GM12878 (cell line): ENCODE measurements at regions not wholly inside any gene's neighbourhood (a gene's known extent, or its start where the extent isn't known, plus 50 kb on each side); places are given as distances from the start of the nearest gene placed in this dataset.

Experiments used
- ATAC-seq: fragments of 200-7000 bp; cut with Tn5 transposase; 3 replicates; pipeline ENCODE4 v1.9.1; 2020; ENCODE audit warnings: mild to moderate bottlenecking, moderate library complexity
- BruUV-seq: library from RNA; stranded (reverse); fragments of 400-500 nt; replicated peaks from 2 replicates; lab custom pipeline; 2021; lab: Mats Ljungman, UMichigan
- CTCF ChIA-PET: fragments of 300-600 bp; sonication (Branson Sonifier 250); formaldehyde crosslinking; extraction: SDS; loops from one replicate; lab custom pipeline; 2021; ENCODE audit warnings: inconsistent platforms; lab: Yijun Ruan, JAX
- POLR2A ChIA-PET: fragments of 350-600 bp; formaldehyde crosslinking; extraction: SDS; loops from one replicate; lab custom pipeline; 2021; ENCODE audit warnings: inconsistent platforms; lab: Charles Lee
- RAD21 ChIA-PET: fragments of 300-600 bp; sonication (Branson Sonifier 250); formaldehyde crosslinking; loops from one replicate; lab custom pipeline; 2023; ENCODE audit warnings: antibody characterized with exemption; ENCODE audit not compliant: unreplicated experiment; lab: Charles Lee
- SMC1A ChIA-PET: fragments of 300-600 bp; sonication (Branson Sonifier 250); formaldehyde crosslinking; loops from one replicate; lab custom pipeline; 2023; ENCODE audit not compliant: unreplicated experiment, uncharacterized antibody; lab: Charles Lee
- DNase-seq: peaks from one replicate; pipeline ENCODE4 v3.0.0-alpha.2; 2011; ENCODE audit warnings: low read depth, low spot score
- FAIRE-seq: peaks from 3 replicates; lab custom pipeline; 2011; peaks lifted over from hg19 to GRCh38; lab: Jason Lieb, UNC
- H2AFZ ChIP-seq: 2 replicates; pipeline ENCODE4 v1.6.0; 2011; ENCODE audit warnings: low read depth, low read length, control low read depth; ENCODE audit not compliant: control insufficient read depth
- H3K27ac ChIP-seq: 2 replicates; pipeline ENCODE4 v1.5.1; 2011; ENCODE audit warnings: control low read depth; ENCODE audit not compliant: control insufficient read depth, insufficient read depth
- H3K27me3 ChIP-seq, 2 experiments: replicated peaks in 1 of 2; 2 replicates each; pipeline versions ENCODE4 v1.6.0 to v1.6.1; 2011; ENCODE audit warnings: low read length in 1 of 2; ENCODE audit not compliant: control insufficient read depth in 2 of 2, insufficient read depth in 2 of 2
- H3K36me3 ChIP-seq, 2 experiments: 2 replicates each; pipeline ENCODE4 v1.5.1; 2011; ENCODE audit warnings: low read length in 1 of 2; ENCODE audit not compliant: control insufficient read depth in 2 of 2, insufficient read depth in 2 of 2
- H3K4me1 ChIP-seq: 2 replicates; pipeline ENCODE4 v1.6.1; 2011; ENCODE audit warnings: mild to moderate bottlenecking, low read length, moderate library complexity, mixed read lengths; ENCODE audit not compliant: control insufficient read depth, insufficient read depth
- H3K4me2 ChIP-seq: 2 replicates; pipeline ENCODE4 v1.6.0; 2011; ENCODE audit warnings: control low read depth; ENCODE audit not compliant: control insufficient read depth, insufficient read depth
- H3K4me3 ChIP-seq: fragments of 200-600 bp; sonication (generic); 2 replicates; pipeline ENCODE4 v1.5.1; 2016
- H3K79me2 ChIP-seq: 2 replicates; pipeline ENCODE4 v1.6.0; 2011; ENCODE audit warnings: low read length; ENCODE audit not compliant: control insufficient read depth, insufficient read depth
- H3K9ac ChIP-seq: 2 replicates; pipeline ENCODE4 v1.8.0; 2011; ENCODE audit warnings: low read length, control low read depth, mixed read lengths; ENCODE audit not compliant: control insufficient read depth, insufficient read depth
- H3K9me3 ChIP-seq: replicated peaks from 3 replicates; pipeline ENCODE4 v1.5.1; 2011; ENCODE audit warnings: mild to moderate bottlenecking, low read length; ENCODE audit not compliant: control insufficient read depth, insufficient read depth
- H4K20me1 ChIP-seq: 2 replicates; pipeline ENCODE4 v1.6.0; 2011; ENCODE audit not compliant: control insufficient read depth, insufficient read depth
- DPF2 ChIP-seq: fragments of 450-650 bp; IDR thresholded peaks from 2 replicates; pipeline ENCODE4 v1.6.1; 2017; ENCODE audit warnings: mild to moderate bottlenecking
- NRF1 ChIP-seq: conservative IDR thresholded peaks from 2 replicates; pipeline ENCODE4 v1.6.1; 2011; ENCODE audit warnings: mild to moderate bottlenecking, low read depth, low read length, improper control_type of control experiment
- PKNOX1 ChIP-seq: fragments of 450-650 bp; IDR thresholded peaks from 2 replicates; pipeline ENCODE4 v1.6.1; 2016; ENCODE audit warnings: mild to moderate bottlenecking
- TBL1XR1 ChIP-seq: IDR thresholded peaks from 2 replicates; pipeline ENCODE4 v1.6.1; 2012; ENCODE audit warnings: low read depth, low read length, improper control_type of control experiment
- USF2 ChIP-seq: IDR thresholded peaks from 2 replicates; pipeline ENCODE4 v1.6.1; 2011; ENCODE audit warnings: low read depth, low read length, improper control_type of control experiment, borderline replicate concordance
- WGBS: methylation state at CpG from one replicate; pipeline ENCODE4 v1.1.6; 2016; ENCODE audit warnings: low lambda C conversion rate; ENCODE audit not compliant: insufficient replicate concordance, insufficient coverage; ENCODE audit errors: missing lambda C conversion rate; 5-methylcytosine and 5-hydroxymethylcytosine counted together
- in situ Hi-C: fragments of 300-500 bp; cut with MboI; formaldehyde crosslinking; loops from 9 replicates; pipeline ENCODE4 v1.14.3; 2018; ENCODE audit warnings: mixed read lengths
- intact Hi-C: fragments of 100-400 bp; cut with micrococcal nuclease; formaldehyde crosslinking; loops from one replicate; pipeline ENCODE4 v1.14.2; 2022; ENCODE audit not compliant: unreplicated experiment
- TF ChIP-seq, protein P1 (sequence below): IDR thresholded peaks from 2 replicates; pipeline ENCODE4 v1.6.1; 2011; ENCODE audit warnings: low read depth, mild to moderate bottlenecking, low read length, moderate library complexity, borderline replicate concordance; ENCODE audit errors: extremely low read depth

GRCh38 chr13:105297839-105298238, 1237.6 kb downstream of the EFNB2 start:
- TF ChIP-seq NRF1 (no peak), DPF2 (no peak), PKNOX1 (no peak), USF2 (no peak), TBL1XR1 (no peak)
- TF ChIP-seq, protein P1, sequence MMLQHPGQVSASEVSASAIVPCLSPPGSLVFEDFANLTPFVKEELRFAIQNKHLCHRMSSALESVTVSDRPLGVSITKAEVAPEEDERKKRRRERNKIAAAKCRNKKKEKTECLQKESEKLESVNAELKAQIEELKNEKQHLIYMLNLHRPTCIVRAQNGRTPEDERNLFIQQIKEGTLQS: no peak
- 38% methylated on average over 7 of the region's 7 CpGs for WGBS
- Histone ChIP-seq H3K4me2 (no peak overlapping the region), H3K27me3 (no peaks in the 10 kb centered on the region), H3K27ac (no peak overlapping the region), H3K79me2 (no peaks in the 10 kb centered on the region), H4K20me1 (no peaks in the 10 kb centered on the region), H3K9me3 (no peaks in the 10 kb centered on the region), H3K9ac (no peak overlapping the region), H3K4me1 (no peaks in the 10 kb centered on the region), H2AFZ (no peak overlapping the region), H3K36me3 (no peaks in the 10 kb centered on the region), H3K4me3 (no peak overlapping the region)
- DNase-seq (no peak), FAIRE-seq (no peak), ATAC-seq (no peak)
- ChIA-PET RAD21 (no interaction called here), SMC1A (interaction anchor here (0.7 kb wide), 1 partner anchor 29 kb away, joined by 3 read pairs; no protein-coding TSS in a partner anchor), POLR2A (no interaction called here), CTCF (no interaction called here)
- in situ Hi-C loops: no loop called here
- no TSS peak for BruUV-seq
- intact Hi-C loops: no loop called here
